K562 (cell line): ENCODE measurements at regions not wholly inside any gene's neighbourhood (a gene's known extent, or its start where the extent isn't known, plus 50 kb on each side); places are given as distances from the start of the nearest gene placed in this dataset.

ENCODE experiments used
- CHCHD3 ChIP-seq: fragments of 250-450 bp; sonication (Bioruptor Pico); IDR thresholded peaks from 2 replicates; pipeline ENCODE4 v2.1.2; 2022; ENCODE audit warnings: mild to moderate bottlenecking
- ETV6 ChIP-seq, 3 experiments: fragments of 150-350 bp in 1 of 3; sonication (generic) in 1 of 3; formaldehyde crosslinking in 1 of 3; IDR thresholded peaks; 2 replicates each; pipeline versions ENCODE4 v1.6.1 to v1.8.0; 2014 to 2022; ENCODE audit warnings: borderline replicate concordance in 2 of 3, low read depth in 2 of 3, antibody characterized with exemption in 1 of 3, low read length in 1 of 3, mild to moderate bottlenecking in 1 of 3, missing genetic modification reagents in 1 of 3
- EZH2 ChIP-seq: IDR thresholded peaks from 2 replicates; pipeline ENCODE4 v1.6.1; 2012; ENCODE audit warnings: low read depth, mild to moderate bottlenecking, inconsistent platforms, low read length, borderline replicate concordance
- MAFG ChIP-seq: fragments of 450-650 bp; conservative IDR thresholded peaks from 2 replicates; pipeline ENCODE4 v1.6.1; 2016; ENCODE audit warnings: missing genetic modification characterization, missing compliant biosample characterization
- PHF8 ChIP-seq: fragments of 200-600 bp; sonication (generic); IDR thresholded peaks from 2 replicates; pipeline ENCODE4 v1.6.1; 2012; ENCODE audit warnings: mixed run types, mild to moderate bottlenecking, inconsistent platforms, low read length, moderate library complexity, borderline replicate concordance
- RBM39 ChIP-seq: fragments of 200-400 bp; formaldehyde crosslinking; optimal IDR thresholded peaks from 2 replicates; pipeline ENCODE3; 2018; ENCODE audit warnings: low read depth, low read length
- SIN3A ChIP-seq, 2 experiments: fragments of 150-350 bp in 1 of 2; IDR thresholded peaks; 2 replicates each; pipeline ENCODE4 v1.6.1; 2011 to 2016; ENCODE audit warnings: borderline replicate concordance in 2 of 2, low read depth in 2 of 2, low read length in 2 of 2, mild to moderate bottlenecking in 2 of 2, moderate library complexity in 2 of 2; ENCODE audit not compliant: control insufficient read depth in 1 of 2
- SIX5 ChIP-seq, 2 experiments: IDR thresholded peaks; 2 replicates each; pipeline ENCODE4 v1.6.1; 2011; ENCODE audit warnings: low read length in 2 of 2, borderline replicate concordance in 1 of 2, low read depth in 1 of 2, mild to moderate bottlenecking in 1 of 2, moderate library complexity in 1 of 2; ENCODE audit not compliant: insufficient read depth in 1 of 2
- SRSF3 ChIP-seq: fragments of 200-400 bp; formaldehyde crosslinking; IDR thresholded peaks from 2 replicates; pipeline ENCODE4 v1.6.1; 2016; ENCODE audit warnings: mild to moderate bottlenecking, low read length, moderate library complexity; ENCODE audit not compliant: insufficient read depth
- TF ChIP-seq, protein P1 (sequence below): fragments of 450-650 bp; IDR thresholded peaks from 2 replicates; pipeline ENCODE4 v1.6.1; 2016; ENCODE audit warnings: mild to moderate bottlenecking, moderate library complexity
- TF ChIP-seq, protein P2 (sequence below), 2 experiments: IDR thresholded peaks in 1 of 2; conservative IDR thresholded peaks in 1 of 2; 2 replicates each; pipeline ENCODE4 v1.6.1; 2016; ENCODE audit warnings: low read depth in 2 of 2, mild to moderate bottlenecking in 1 of 2, missing compliant biosample characterization in 1 of 2, missing genetic modification characterization in 1 of 2, moderate library complexity in 1 of 2
- TF ChIP-seq, protein P3 (sequence below), 3 experiments: IDR thresholded peaks in 2 of 3; conservative IDR thresholded peaks in 1 of 3; 2 replicates each; pipeline ENCODE4 v1.5.1; 2011 to 2012; ENCODE audit warnings: low read length in 3 of 3, mild to moderate bottlenecking in 3 of 3, control low read depth in 2 of 3, improper control_type of control experiment in 1 of 3, inconsistent platforms in 1 of 3, low read depth in 1 of 3, mixed read lengths in 1 of 3, moderate library complexity in 1 of 3; ENCODE audit not compliant: insufficient read depth in 2 of 3
- TF ChIP-seq, protein P4 (sequence below): fragments of 200-800 bp; sonication (Bioruptor generic); IDR thresholded peaks from 2 replicates; pipeline ENCODE4 v1.6.1; 2017; ENCODE audit warnings: missing genetic modification characterization, missing compliant biosample characterization
- TF ChIP-seq, protein P5 (sequence below): fragments of 250-450 bp; sonication (Bioruptor Pico); IDR thresholded peaks from 2 replicates; pipeline ENCODE4 v1.8.0; 2021; ENCODE audit warnings: borderline replicate concordance, mild to moderate bottlenecking, moderate library complexity; ENCODE audit not compliant: poor library complexity, severe bottlenecking

DNA sequence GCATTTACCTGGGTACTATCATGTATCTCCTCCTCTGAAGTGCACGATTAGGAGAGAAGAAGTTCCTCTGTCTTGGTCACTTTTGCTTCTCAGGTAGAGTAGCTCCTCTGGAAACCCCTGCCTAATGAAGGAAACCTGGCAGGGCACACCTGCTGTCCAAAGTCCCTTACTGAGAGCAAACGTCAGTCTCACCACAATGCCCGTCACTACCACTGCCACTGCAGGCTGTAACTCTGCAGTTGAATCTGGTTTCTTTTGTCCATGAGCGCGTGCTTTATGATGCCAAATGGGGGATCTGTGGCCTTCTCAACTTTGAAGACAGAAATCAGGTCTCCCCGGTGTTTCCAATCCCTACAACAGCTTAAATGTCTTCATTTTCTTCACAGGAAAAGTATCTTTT, 1068.6 kb downstream of the BCL11B start:
- TF ChIP-seq EZH2 (no peak), ETV6 (IDR thresholded peaks at IDR 0.05; ENCODE audit: borderline replicate concordance in 1 of 2, low read depth in 2 of 2, low read length in 1 of 2) (no peak), ETV6 (CRISPR knock-in tag; IDR thresholded peaks at IDR 0.05; ENCODE audit: borderline replicate concordance) (no peak), SIX5 (IDR thresholded peaks at IDR 0.05; ENCODE audit: borderline replicate concordance in 1 of 2, insufficient read depth in 1 of 2, low read depth in 1 of 2, low read length in 2 of 2) (no peak), MAFG (no peak), PHF8 (no peak), SIN3A (IDR thresholded peaks at IDR 0.05; ENCODE audit: borderline replicate concordance in 2 of 2, control insufficient read depth in 1 of 2, low read depth in 2 of 2, low read length in 2 of 2) (no peak), CHCHD3 (no peak), SRSF3 (no peak), RBM39 (no peak)
- TF ChIP-seq, protein P1, sequence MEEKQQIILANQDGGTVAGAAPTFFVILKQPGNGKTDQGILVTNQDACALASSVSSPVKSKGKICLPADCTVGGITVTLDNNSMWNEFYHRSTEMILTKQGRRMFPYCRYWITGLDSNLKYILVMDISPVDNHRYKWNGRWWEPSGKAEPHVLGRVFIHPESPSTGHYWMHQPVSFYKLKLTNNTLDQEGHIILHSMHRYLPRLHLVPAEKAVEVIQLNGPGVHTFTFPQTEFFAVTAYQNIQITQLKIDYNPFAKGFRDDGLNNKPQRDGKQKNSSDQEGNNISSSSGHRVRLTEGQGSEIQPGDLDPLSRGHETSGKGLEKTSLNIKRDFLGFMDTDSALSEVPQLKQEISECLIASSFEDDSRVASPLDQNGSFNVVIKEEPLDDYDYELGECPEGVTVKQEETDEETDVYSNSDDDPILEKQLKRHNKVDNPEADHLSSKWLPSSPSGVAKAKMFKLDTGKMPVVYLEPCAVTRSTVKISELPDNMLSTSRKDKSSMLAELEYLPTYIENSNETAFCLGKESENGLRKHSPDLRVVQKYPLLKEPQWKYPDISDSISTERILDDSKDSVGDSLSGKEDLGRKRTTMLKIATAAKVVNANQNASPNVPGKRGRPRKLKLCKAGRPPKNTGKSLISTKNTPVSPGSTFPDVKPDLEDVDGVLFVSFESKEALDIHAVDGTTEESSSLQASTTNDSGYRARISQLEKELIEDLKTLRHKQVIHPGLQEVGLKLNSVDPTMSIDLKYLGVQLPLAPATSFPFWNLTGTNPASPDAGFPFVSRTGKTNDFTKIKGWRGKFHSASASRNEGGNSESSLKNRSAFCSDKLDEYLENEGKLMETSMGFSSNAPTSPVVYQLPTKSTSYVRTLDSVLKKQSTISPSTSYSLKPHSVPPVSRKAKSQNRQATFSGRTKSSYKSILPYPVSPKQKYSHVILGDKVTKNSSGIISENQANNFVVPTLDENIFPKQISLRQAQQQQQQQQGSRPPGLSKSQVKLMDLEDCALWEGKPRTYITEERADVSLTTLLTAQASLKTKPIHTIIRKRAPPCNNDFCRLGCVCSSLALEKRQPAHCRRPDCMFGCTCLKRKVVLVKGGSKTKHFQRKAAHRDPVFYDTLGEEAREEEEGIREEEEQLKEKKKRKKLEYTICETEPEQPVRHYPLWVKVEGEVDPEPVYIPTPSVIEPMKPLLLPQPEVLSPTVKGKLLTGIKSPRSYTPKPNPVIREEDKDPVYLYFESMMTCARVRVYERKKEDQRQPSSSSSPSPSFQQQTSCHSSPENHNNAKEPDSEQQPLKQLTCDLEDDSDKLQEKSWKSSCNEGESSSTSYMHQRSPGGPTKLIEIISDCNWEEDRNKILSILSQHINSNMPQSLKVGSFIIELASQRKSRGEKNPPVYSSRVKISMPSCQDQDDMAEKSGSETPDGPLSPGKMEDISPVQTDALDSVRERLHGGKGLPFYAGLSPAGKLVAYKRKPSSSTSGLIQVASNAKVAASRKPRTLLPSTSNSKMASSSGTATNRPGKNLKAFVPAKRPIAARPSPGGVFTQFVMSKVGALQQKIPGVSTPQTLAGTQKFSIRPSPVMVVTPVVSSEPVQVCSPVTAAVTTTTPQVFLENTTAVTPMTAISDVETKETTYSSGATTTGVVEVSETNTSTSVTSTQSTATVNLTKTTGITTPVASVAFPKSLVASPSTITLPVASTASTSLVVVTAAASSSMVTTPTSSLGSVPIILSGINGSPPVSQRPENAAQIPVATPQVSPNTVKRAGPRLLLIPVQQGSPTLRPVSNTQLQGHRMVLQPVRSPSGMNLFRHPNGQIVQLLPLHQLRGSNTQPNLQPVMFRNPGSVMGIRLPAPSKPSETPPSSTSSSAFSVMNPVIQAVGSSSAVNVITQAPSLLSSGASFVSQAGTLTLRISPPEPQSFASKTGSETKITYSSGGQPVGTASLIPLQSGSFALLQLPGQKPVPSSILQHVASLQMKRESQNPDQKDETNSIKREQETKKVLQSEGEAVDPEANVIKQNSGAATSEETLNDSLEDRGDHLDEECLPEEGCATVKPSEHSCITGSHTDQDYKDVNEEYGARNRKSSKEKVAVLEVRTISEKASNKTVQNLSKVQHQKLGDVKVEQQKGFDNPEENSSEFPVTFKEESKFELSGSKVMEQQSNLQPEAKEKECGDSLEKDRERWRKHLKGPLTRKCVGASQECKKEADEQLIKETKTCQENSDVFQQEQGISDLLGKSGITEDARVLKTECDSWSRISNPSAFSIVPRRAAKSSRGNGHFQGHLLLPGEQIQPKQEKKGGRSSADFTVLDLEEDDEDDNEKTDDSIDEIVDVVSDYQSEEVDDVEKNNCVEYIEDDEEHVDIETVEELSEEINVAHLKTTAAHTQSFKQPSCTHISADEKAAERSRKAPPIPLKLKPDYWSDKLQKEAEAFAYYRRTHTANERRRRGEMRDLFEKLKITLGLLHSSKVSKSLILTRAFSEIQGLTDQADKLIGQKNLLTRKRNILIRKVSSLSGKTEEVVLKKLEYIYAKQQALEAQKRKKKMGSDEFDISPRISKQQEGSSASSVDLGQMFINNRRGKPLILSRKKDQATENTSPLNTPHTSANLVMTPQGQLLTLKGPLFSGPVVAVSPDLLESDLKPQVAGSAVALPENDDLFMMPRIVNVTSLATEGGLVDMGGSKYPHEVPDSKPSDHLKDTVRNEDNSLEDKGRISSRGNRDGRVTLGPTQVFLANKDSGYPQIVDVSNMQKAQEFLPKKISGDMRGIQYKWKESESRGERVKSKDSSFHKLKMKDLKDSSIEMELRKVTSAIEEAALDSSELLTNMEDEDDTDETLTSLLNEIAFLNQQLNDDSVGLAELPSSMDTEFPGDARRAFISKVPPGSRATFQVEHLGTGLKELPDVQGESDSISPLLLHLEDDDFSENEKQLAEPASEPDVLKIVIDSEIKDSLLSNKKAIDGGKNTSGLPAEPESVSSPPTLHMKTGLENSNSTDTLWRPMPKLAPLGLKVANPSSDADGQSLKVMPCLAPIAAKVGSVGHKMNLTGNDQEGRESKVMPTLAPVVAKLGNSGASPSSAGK: no peak
- TF ChIP-seq, protein P2, sequence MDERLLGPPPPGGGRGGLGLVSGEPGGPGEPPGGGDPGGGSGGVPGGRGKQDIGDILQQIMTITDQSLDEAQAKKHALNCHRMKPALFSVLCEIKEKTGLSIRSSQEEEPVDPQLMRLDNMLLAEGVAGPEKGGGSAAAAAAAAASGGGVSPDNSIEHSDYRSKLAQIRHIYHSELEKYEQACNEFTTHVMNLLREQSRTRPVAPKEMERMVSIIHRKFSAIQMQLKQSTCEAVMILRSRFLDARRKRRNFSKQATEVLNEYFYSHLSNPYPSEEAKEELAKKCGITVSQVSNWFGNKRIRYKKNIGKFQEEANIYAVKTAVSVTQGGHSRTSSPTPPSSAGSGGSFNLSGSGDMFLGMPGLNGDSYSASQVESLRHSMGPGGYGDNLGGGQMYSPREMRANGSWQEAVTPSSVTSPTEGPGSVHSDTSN (CRISPR knock-in tag; IDR thresholded peaks at IDR 0.05; ENCODE audit: low read depth): no peak
- TF ChIP-seq, protein P2 (tag; conservative IDR thresholded peaks at IDR 0.05; ENCODE audit: low read depth): no peak
- TF ChIP-seq, protein P3, sequence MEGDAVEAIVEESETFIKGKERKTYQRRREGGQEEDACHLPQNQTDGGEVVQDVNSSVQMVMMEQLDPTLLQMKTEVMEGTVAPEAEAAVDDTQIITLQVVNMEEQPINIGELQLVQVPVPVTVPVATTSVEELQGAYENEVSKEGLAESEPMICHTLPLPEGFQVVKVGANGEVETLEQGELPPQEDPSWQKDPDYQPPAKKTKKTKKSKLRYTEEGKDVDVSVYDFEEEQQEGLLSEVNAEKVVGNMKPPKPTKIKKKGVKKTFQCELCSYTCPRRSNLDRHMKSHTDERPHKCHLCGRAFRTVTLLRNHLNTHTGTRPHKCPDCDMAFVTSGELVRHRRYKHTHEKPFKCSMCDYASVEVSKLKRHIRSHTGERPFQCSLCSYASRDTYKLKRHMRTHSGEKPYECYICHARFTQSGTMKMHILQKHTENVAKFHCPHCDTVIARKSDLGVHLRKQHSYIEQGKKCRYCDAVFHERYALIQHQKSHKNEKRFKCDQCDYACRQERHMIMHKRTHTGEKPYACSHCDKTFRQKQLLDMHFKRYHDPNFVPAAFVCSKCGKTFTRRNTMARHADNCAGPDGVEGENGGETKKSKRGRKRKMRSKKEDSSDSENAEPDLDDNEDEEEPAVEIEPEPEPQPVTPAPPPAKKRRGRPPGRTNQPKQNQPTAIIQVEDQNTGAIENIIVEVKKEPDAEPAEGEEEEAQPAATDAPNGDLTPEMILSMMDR (IDR thresholded peaks at IDR 0.05 in 2 of 3, conservative IDR thresholded peaks at IDR 0.05 in 1 of 3; ENCODE audit: insufficient read depth in 2 of 3, low read depth in 1 of 3, low read length in 3 of 3): no peak
- TF ChIP-seq, protein P4, sequence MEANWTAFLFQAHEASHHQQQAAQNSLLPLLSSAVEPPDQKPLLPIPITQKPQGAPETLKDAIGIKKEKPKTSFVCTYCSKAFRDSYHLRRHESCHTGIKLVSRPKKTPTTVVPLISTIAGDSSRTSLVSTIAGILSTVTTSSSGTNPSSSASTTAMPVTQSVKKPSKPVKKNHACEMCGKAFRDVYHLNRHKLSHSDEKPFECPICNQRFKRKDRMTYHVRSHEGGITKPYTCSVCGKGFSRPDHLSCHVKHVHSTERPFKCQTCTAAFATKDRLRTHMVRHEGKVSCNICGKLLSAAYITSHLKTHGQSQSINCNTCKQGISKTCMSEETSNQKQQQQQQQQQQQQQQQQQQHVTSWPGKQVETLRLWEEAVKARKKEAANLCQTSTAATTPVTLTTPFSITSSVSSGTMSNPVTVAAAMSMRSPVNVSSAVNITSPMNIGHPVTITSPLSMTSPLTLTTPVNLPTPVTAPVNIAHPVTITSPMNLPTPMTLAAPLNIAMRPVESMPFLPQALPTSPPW: no peak
- TF ChIP-seq, protein P5, sequence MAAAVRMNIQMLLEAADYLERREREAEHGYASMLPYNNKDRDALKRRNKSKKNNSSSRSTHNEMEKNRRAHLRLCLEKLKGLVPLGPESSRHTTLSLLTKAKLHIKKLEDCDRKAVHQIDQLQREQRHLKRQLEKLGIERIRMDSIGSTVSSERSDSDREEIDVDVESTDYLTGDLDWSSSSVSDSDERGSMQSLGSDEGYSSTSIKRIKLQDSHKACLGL (CRISPR knock-in tag): no peak
